ENCODE measurements at regions not wholly inside any gene's neighbourhood (a gene's known extent, or its start where the extent isn't known, plus 50 kb on each side); places are given as distances from the start of the nearest gene placed in this dataset.

DNA sequence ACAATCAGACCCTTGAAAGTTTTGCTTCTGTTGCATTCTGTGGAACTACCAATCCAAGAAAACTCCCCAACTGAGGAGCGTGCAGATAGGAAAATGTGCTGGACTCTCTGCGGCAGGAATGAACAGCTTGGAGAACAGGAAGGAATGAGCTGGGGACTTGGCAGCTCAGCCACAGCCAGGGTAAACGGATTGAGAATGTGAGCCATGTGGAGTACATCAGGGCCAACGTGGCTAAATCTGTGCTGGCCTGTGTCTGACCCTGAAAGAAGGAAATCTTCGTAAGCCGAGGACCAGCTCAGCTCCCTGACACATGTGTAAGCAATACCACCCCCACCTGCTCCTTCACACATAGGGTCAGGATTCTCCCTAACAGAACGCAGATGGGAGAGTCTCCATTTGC lies 1023.7 kb downstream of the BCL11A start:
- no peak for DNase-seq (ENCODE audit: low read depth in 1 of 2, low spot score in 1 of 2)

DNA sequence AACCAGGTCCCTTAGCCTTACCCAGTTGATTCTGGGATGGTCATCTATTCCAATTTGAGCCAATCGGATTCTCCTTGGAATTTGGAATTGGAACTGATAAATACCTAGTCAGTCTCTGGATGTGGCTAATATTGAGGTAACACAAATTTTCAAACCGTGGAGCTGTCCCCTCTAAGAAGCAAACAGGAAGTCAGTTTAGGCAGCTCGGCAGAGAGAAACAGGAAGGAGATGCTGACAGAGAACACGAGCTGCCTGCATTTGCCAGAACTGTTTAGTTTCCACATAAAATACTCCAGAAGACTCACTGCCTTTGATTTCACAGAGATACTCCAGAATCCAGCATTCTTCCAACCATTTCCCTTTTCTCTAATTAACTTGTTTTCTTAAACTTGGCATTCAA lies 1024.9 kb downstream of the BCL11A start:
- no peak for DNase-seq (ENCODE audit: low read depth in 1 of 2, low spot score in 1 of 2)

DNA sequence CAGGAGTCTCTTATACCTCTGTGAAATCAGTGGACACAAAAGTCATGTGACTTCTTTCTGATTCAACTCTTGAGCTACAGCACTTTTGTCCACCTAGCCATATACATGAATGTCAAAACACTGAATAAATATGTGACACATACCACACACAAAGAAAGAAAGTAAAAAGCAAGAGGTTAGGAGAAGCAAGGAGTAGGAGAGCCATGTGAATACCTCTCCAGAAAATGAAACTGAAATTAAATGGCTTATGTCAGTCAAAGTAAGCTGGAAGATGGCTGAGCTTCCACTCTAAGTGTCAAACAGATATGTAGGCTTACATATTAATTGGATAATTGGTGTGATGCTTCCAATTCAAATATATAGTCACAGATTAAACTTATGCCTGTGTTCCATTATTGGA lies 1050.5 kb downstream of the BCL11A start:
- no peak for DNase-seq (ENCODE audit: low read depth in 1 of 2, low spot score in 1 of 2)

DNA sequence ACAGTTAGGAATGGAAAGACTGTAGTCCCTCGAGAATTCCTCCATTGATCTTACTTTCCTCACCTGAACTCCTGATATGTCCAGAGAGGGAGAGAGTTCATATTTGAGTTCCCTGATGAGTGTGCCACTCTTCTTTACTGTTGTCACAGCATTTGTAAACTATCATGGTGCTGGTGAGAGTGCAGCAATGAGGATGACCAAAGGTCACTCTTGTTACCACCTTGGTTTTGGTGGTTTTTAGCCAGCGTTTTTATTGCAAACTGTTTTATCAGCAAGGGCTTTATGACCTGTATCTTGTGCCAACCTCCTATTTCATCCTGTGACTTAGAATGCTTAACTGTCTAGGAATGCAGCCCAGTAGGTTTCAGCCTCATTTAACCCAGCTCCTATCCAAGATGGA lies 1062.5 kb downstream of the BCL11A start:
- DNase-seq (ENCODE audit: low read depth in 1 of 2, low spot score in 1 of 2), result no peak

DNA sequence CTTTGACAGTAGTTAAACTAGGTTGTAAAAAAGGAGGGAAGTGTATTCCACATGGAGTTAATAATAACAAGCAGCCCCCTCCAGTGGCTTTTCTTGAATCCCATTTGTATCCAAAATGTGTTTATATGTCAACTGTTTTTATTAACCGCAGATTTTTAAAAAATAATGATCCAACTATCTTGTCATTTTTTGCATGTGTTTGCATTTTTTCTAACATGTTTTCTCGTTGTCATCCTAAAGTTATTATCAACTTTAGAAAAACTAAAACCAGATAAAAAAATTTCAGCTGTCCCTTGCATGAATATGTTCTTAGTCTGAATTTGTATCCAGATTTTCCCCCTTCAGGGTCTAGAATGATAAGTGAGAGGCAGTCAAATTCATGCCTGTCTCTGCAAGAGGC lies 1063.3 kb downstream of the BCL11A start:
- no peak for DNase-seq (ENCODE audit: low read depth in 1 of 2, low spot score in 1 of 2)

DNA sequence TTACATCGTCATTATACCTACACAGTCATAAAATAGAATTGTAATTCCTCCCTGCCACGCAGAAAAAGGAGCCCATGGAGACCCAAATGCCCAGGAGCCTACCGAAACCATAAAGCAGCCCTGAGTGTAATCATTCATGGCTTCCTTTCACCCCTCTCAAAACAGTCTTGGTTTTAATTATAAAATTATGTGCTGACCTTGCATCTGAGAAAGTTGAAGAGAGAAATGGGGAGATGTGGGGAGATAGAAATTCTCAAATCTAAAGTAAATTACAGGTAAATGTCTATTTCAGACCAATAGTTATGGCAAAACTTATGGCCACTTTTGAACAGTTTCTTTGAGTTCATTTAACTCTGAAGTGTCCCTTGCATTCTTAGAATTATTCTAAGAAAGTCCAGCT lies 1068.8 kb downstream of the BCL11A start:
- DNase-seq (ENCODE audit: low read depth in 1 of 2, low spot score in 1 of 2), result no peak

DNA sequence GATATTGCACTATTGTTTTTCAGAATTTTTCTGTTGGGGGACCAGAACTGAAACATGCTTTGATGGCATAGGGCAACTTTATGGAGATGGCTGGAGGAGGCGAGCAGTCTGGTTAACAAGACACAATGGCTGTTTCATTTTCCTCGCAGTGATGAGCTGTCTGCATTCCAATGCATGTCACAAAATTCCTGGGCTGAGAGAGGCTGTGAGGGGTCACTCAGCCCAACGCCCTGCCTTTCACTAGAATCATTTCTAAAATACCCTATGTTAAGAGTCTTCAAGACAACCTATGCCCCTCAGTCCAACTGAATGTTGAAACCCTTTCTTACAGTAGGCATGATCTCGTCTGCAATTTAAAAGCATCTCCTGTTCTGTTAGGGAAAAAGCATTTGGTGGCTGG lies 1090.0 kb downstream of the BCL11A start:
- DNase-seq (ENCODE audit: low read depth in 1 of 2, low spot score in 1 of 2), result no peak

DNA sequence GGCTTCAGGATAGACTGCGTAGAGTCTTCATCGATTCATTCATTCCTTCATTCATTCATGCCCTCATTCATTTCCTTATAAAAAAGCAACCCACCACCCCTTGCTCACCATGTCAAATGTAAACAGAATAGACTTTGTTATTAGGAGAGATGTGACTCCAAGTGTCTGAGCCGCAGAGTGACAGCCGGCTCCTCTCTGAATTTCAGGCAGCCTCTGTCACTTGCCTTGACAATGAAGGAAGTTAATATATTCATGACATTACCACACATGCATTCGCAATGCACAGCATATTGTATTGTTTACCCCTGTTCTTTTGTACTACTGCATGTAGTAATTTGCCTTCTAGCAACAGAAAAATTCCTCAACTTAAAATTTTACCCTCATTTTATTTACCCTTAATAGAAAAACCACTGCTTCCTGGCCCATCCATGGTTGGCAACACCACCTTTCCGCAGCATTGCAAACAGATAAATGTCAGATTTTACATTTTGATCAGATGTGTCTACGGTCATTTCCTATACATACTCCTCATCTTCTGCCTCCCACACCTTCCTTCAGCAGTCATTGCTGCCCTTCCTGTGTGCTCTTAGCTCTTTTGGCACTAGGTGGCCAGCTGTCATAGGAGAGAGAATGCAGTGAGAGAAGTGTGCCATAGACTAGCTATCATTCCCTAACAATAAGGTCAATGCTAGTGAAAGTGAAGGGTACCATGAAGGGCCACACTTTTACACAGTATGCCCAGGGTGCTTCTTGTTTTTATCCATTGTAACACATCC lies 1090.8 kb downstream of the BCL11A start:
- no peak for DNase-seq (ENCODE audit: low read depth in 1 of 2, low spot score in 1 of 2)

DNA sequence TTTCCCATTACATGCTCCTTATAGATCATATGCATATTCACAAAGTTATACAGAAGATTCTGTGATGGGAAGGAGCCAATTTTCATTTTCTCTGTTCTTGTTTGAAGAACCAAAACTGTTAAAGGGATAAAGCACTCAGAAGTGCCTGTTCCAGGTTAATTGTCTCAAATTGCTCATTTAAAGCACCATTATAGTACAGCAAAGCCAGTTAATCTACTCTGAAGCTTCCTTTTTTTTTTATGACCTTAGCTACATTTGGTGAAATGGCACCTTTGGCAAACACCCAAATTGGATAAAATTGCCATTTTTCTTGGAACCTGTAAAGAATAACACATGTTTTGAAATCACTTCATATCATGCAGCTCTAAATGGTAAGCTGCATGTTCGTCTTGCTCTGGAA lies 1092.3 kb downstream of the BCL11A start:
- no peak for DNase-seq (ENCODE audit: low read depth in 1 of 2, low spot score in 1 of 2)

DNA sequence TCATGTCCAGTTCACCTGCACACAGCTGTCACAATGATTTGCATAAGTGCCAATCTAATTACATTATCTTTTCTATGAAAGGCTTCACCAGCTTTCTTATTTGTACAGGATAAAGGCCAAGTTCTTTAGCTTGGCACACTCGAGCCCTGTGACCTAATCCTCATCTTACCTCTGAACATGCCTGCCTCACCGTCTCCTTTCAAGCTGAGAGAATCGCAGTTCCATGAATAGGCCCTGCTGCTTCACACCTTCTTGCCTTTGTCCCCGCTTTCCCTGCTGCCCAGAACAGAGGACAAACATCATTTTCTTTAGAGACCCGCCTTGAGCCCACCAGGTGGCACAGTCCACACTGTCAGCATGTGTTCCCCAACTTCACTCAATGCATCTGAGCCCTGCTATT lies 1094.7 kb downstream of the BCL11A start:
- no peak for DNase-seq (ENCODE audit: low read depth in 1 of 2, low spot score in 1 of 2)

DNA sequence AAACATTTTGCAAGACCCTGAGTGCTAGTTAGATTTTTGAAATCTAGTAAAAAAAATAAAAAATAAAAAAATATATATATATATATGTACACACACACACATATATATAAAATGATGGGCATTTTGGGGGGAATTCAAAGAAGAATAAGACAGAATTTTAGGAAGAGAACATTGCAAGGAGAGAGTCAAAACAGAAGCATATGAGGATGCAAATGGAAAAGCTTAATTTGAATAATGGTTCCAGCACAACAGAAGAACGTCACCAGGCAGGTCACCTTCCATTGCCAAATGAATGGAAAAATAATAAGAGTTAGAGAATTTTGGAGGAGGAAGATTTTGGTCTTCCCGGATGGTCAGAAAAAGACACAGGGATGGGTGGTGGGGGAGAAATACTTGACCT lies 1097.2 kb downstream of the BCL11A start:
- DNase-seq (ENCODE audit: low read depth in 1 of 2, low spot score in 1 of 2), result no peak

DNA sequence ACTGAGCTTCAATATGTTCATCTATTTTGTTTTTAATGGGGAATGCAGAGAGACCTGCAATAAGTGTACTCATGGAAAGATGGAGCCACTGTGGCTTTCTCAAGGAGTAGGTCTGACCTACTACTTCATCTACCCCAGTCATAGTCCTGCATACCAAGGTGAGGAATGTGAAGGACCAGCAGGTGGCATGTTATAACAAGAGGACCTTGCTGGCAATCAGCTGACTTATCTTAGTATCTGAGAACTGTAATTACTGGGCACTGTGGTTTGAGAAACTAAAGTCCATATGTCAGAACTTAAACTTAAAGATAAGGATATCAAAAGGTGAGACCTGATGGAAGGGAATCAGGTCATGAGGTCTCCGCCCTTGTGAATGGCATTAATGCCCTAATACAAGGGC lies 1104.2 kb downstream of the BCL11A start:
- no peak for DNase-seq (ENCODE audit: low read depth in 1 of 2, low spot score in 1 of 2)

DNA sequence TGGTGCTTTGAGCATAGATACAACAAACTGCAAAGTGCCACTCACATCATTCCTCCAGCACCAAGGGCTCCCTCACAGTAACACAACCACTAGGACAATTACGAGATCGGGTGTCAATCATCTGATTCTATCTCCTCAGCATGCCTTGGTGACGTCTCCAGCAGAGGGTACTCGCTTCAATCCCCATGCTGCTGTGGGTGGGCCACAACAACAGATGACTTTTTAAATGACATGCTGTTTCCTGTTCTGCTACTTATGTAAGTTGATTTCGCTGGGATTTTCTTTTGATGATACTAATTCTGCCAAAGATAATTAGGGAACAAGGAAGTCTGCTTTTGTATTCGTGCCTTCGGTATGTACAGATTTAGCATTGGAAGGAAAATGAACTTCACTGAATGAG lies 1113.0 kb downstream of the BCL11A start:
- DNase-seq (ENCODE audit: low read depth in 1 of 2, low spot score in 1 of 2), result no peak

DNA sequence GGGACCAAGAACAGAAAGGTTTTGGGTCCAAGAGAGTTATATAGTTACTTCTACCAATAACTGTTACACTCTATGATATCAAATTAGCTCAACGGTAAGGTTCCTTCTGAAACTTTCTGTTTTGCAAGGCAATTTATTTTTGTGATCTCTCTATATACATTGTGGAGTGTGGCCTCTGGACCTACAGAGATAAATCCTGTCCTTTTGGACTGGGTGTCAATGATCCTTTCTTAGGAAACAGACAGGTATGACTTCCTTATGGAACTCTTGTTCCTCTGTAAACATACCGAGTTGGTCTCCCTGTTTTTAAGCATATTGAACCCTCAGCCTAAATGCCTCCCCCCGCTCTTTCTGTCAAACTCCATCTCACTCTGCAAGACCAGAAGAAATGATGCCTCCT lies 1117.8 kb downstream of the BCL11A start:
- no peak for DNase-seq (ENCODE audit: low read depth in 1 of 2, low spot score in 1 of 2)

DNA sequence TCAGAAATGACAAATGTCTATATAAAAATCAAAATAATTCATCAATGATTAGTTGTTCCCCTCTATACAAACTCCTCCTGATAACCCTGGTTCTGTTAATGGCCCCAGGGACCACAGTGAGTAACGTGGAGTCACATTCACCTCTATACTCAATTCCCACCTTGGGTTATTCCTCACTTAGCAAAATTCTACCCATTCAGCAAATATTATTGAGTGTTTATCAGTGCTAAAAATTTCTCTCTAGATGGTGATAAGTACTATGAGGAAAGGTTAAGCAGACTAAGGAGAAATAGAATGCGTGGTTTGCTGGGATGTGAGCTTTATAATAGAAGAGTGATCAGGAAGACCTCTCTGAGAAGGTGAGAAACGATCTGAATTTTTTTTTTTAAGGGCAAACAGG lies 1124.5 kb downstream of the BCL11A start:
- no peak for DNase-seq (ENCODE audit: low read depth in 1 of 2, low spot score in 1 of 2)

DNA sequence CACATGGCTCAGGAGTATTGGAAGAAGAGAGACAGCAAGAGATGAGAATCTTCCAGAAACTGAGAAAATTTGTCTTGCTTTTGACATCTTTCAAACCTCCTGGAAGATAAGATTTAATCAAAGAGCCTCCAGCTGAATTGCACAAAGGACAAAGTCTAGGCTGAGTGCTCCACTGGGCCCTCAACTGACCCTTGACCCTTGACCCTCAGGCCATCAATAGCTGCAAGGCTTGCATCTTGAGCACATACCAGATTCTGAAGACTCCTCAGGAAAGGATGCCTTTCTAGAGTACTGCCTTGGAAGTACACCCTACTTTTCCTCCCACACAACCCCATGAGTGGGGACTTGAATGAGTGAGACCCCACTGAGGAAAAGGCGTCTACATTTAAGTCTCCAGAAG lies 1125.5 kb downstream of the BCL11A start:
- DNase-seq (ENCODE audit: low read depth in 1 of 2, low spot score in 1 of 2), result no peak

DNA sequence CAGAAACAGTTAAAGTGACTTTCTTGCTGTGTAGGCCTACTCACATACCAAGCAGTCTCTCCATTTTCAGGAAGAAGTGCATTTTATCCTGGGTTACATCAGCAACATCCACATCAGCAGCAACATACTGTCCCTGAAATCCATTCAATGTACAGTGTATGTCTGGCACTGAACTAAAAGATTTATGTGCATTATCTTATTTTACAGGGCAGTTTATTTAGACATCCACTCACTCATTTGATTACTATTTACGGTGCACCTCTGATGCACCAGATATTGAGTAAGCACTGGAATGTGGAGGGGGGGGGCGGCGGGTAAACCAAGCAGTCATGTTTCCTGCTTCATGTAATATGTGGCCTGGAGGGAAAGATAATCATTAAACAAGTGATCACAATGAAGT lies 1128.2 kb downstream of the BCL11A start:
- no peak for DNase-seq (ENCODE audit: low read depth in 1 of 2, low spot score in 1 of 2)

DNA sequence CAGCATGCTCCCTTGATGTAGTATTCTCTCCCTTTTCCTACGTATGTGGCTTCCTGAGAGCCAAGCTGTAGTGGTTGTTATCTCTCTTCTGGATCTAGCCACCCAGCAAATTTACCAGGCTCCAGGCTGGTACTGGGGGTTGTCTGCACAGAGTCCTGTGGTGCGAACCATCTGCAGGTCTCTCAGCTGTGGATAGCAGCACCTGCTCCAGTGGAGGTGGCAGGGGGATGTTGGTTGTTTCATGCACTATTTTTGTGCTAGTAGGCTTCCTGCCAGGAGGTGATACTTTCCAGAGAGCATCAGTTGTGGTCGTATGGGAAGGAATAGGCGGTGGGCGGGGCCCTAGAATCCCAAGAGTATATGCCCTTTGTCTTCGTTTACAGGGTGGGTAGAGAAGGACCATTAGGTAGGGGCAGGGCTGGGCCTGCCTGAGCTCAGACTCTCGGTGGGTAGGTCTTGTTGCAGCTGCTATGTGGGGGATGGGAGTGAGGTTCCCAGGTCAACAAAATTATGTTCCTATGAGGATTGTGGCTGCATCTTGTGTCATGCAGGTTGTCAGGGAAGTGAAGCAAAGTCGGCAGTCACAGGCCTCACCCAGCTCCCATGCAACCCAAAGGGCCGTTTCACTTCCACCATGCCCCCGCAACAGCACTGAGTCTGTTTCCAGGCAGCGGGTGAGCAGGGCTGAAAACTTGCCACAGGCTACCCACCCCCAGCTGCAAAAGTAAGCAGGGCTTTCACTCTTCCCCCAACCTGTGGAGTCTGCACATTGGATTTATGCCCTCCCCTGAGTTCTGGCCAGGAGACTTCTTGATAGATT lies 1139.5 kb downstream of the BCL11A start:
- DNase-seq (ENCODE audit: low read depth in 1 of 2, low spot score in 1 of 2), result no peak

DNA sequence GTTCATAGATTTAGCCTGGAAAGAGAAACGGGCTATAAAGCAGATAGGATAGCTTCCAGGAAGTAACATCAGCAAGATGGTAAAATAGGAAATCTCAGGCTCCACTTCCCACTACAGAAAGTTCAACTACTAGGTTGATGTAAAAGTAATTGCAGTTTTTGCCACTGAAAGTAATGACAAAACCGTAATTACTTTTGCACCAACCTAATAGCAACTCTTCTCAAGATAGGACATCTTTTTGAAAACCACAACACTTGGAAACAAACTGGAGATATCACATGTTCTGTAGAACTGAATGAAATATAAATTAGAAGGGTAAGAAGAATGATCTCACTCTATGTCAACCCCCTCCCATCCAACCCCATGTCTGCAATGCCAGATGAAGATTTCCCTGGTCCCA lies 1154.3 kb downstream of the BCL11A start:
- DNase-seq (ENCODE audit: low read depth in 1 of 2, low spot score in 1 of 2), result no peak

DNA sequence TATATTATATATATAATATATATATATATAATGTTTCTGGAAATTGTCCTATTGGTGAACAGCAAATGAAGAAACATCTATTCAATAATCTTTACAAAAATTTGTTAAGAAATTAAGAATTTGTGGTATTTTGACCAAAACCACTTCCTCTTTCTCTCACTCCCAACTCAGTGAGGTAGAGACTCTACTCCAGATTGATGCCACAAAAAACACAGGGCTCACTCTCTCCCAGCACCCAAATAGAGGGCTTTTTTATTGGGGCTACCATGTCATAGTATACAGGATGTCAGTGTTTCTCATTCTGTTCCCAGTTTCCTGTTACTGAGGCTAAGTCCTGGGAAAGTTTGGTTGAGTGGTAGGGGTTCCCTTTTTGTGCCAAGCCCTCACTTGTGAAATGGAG lies 1155.4 kb downstream of the BCL11A start:
- no peak for DNase-seq (ENCODE audit: low read depth in 1 of 2, low spot score in 1 of 2)

DNA sequence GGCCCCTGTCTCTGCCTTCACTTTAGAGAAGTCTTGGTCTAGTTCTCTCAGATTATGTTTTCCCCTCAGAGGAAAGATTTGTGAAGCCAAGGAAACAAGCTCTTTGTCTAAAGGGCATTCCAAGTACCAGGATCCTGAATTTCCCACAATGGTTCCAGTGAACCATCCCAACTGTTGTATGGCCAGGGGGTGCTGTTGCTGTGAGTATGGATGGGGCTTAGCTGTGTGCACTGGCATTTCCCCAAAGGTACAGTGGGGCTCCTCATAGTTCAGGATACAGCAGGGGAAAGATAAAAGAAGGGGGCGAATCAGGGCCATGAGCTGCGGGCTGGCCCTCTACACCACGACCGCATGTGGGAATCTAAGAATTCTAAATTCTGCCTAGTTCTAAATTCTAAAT lies 1154.0 kb upstream of the FANCL start:
- no peak for DNase-seq (ENCODE audit: low read depth in 1 of 2, low spot score in 1 of 2)

DNA sequence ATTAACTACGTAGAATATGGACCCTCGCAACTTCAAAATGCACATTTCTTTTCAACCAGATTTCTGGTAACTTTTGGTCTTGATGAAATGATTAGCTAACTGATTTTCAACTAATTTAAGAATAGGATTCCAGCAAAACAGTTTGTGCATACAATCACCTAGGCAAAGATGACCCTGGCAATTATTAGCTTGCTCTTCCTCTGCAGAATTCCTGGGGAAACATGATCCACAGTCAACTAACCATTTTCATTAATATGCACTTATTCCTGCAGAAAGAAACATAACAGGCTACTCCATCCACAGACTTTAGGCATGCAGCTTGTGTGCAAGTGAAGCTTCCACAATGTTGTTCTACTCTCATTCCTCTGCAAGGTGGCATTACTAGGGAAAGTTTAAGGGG lies 1150.8 kb upstream of the FANCL start:
- DNase-seq (ENCODE audit: low read depth in 1 of 2, low spot score in 1 of 2), result no peak

DNA sequence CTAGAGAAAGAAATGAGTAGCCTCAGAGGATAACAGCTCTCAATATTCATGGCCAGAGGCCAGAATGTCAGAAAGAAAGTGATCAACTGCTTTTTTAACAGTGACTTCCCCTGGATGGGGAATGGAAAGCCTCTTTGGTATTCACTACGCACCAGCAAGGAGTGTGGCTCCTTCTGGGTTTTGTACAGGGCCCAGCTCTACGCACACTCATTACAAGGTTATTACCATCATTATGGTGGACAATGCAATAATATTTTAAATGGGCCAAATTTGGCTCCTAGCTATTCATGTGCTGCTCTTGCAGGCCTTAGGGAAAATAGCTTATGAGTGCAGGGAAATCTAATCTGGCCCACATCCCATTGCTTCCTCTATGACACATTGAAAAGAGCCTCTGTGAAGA lies 1149.5 kb upstream of the FANCL start:
- DNase-seq (ENCODE audit: low read depth in 1 of 2, low spot score in 1 of 2), result no peak

Measured in stimulated activated CD4-positive, alpha-beta T cell treated with anti-CD3 and anti-CD28 coated beads, Interleukin-15, amount 100 ng/mL, for 1 hour (primary cell).